ENCODE measurements at regions not wholly inside any gene's neighbourhood (a gene's known extent, or its start where the extent isn't known, plus 50 kb on each side); places are given as distances from the start of the nearest gene placed in this dataset.

DNA sequence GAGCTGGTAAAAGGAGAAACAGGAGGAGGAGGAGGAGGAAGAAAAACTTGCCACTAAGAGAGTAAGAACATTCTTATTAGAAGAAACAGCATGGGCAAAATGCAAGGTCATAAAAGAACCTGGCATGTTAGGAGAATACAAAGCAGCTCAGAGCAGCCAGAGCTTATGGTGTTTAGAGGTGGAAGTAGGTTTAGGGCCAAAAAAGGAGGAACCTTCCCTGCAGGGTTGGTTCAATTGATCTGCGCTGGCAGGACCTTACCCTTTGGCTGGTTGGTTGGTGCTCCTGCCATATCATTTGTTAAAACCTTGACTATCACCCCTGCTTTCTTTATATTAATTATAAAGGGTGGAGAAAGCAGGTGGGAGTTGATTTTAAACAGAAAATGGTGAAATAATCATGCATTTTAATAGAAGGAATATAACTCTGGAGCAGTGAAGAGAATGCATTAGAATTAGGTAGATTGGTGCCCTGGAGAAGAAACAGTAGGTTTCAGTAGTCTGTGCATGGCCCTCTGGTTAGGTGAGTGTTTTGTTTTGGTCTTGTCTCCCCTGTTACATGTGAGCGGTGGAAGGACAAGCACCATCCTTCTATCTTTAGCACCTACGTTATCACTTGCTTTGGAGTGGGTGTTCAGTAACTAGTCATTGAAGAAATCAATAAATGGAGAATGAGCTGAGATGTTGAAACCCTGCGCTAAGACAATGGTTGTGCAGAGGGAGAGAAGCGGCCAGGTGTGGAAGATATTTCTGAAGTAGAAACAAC is 110.4 kb upstream of the NGF start:
- no peak overlapping the region for H3K4me3 ChIP-seq (ENCODE audit: low read depth in 1 of 3, low read length in 3 of 3)
- no peaks in the 10 kb centered on the region for H3K4me1 ChIP-seq (ENCODE audit: control insufficient read depth in 4 of 4, insufficient read depth in 4 of 4, low read length in 3 of 4)
- no peak overlapping the region for H3K9ac ChIP-seq (ENCODE audit: low read depth in 1 of 2, low read length in 2 of 2)
- 61% methylated on average over 5 of the region's 5 CpGs for WGBS
- no peaks in the 10 kb centered on the region for H3K36me3 ChIP-seq (ENCODE audit: control insufficient read depth in 4 of 4, insufficient read depth in 3 of 4, low read depth in 1 of 4, low read length in 3 of 4)
- peak in 1 of 2 donors; percentile 6 for TF ChIP-seq HNF4A (conservative IDR thresholded peaks at IDR 0.05)
- no peak for TF ChIP-seq JUND (IDR thresholded peaks at IDR 0.05)
- no peak for DNase-seq (ENCODE audit: low spot score)
- no peaks in the 10 kb centered on the region for H3K27me3 ChIP-seq (ENCODE audit: control insufficient read depth in 4 of 4, insufficient read depth in 4 of 4, low read length in 3 of 4)
- H3K27ac ChIP-seq (ENCODE audit: low read depth in 1 of 2, low read length in 2 of 2) = no peak overlapping the region
- peaks cover 0 to 4% (median 0%) of the 10 kb centered on the region in 4 donors for H3K9me3 ChIP-seq (ENCODE audit: control insufficient read depth in 4 of 4, low read length in 3 of 4)

DNA sequence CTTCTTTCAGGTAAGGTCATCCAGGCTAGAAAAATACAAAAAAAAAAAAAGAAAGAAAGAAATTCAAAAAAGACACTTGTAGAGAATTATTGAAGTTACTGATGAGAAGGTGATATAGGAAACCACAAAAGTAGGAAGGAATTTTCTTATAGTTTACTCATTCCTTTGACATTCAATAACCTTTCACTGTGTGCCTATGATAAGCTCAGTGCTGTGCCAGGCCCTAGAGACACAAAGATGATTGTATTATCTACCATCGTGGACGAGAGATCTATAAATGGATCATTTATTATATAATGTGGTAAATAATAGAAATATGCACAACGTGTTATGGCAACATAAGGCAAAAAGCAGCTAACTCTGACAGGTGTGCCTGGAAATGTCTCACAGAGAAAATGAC is 109.6 kb upstream of the NGF start:
- Histone ChIP-seq H3K27ac (ENCODE audit: low read depth in 1 of 2, low read length in 2 of 2) (no peak overlapping the region), H3K36me3 (ENCODE audit: control insufficient read depth in 4 of 4, insufficient read depth in 3 of 4, low read depth in 1 of 4, low read length in 3 of 4) (no peaks in the 10 kb centered on the region), H3K4me1 (ENCODE audit: control insufficient read depth in 4 of 4, insufficient read depth in 4 of 4, low read length in 3 of 4) (no peaks in the 10 kb centered on the region), H3K4me3 (ENCODE audit: low read depth in 1 of 3, low read length in 3 of 3) (no peak overlapping the region), H3K27me3 (ENCODE audit: control insufficient read depth in 4 of 4, insufficient read depth in 4 of 4, low read length in 3 of 4) (no peaks in the 10 kb centered on the region), H3K9me3 (ENCODE audit: control insufficient read depth in 4 of 4, low read length in 3 of 4) (peaks cover 0 to 4% (median 0%) of the 10 kb centered on the region in 4 donors), H3K9ac (ENCODE audit: low read depth in 1 of 2, low read length in 2 of 2) (no peak overlapping the region)
- 44% methylated on average over 3 of the region's 3 CpGs for WGBS
- no peak for TF ChIP-seq FOXA1 (IDR thresholded peaks at IDR 0.05)
- TF ChIP-seq, protein P1, sequence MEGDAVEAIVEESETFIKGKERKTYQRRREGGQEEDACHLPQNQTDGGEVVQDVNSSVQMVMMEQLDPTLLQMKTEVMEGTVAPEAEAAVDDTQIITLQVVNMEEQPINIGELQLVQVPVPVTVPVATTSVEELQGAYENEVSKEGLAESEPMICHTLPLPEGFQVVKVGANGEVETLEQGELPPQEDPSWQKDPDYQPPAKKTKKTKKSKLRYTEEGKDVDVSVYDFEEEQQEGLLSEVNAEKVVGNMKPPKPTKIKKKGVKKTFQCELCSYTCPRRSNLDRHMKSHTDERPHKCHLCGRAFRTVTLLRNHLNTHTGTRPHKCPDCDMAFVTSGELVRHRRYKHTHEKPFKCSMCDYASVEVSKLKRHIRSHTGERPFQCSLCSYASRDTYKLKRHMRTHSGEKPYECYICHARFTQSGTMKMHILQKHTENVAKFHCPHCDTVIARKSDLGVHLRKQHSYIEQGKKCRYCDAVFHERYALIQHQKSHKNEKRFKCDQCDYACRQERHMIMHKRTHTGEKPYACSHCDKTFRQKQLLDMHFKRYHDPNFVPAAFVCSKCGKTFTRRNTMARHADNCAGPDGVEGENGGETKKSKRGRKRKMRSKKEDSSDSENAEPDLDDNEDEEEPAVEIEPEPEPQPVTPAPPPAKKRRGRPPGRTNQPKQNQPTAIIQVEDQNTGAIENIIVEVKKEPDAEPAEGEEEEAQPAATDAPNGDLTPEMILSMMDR (IDR thresholded peaks at IDR 0.05; ENCODE audit: low read depth, low read length, missing input control) = no peak
- TF ChIP-seq TAF1 (conservative IDR thresholded peaks at IDR 0.05) = no peak
- no peak for TF ChIP-seq EGR1 (IDR thresholded peaks at IDR 0.05; ENCODE audit: low read depth in 2 of 2)
- no peak for TF ChIP-seq SP1 (IDR thresholded peaks at IDR 0.05)
- no peak for TF ChIP-seq JUND (IDR thresholded peaks at IDR 0.05)
- TF ChIP-seq RXRA (IDR thresholded peaks at IDR 0.05) = no peak
- TF ChIP-seq, protein P2, sequence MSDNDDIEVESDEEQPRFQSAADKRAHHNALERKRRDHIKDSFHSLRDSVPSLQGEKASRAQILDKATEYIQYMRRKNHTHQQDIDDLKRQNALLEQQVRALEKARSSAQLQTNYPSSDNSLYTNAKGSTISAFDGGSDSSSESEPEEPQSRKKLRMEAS (IDR thresholded peaks at IDR 0.05) = no peak
- TF ChIP-seq, protein P3, sequence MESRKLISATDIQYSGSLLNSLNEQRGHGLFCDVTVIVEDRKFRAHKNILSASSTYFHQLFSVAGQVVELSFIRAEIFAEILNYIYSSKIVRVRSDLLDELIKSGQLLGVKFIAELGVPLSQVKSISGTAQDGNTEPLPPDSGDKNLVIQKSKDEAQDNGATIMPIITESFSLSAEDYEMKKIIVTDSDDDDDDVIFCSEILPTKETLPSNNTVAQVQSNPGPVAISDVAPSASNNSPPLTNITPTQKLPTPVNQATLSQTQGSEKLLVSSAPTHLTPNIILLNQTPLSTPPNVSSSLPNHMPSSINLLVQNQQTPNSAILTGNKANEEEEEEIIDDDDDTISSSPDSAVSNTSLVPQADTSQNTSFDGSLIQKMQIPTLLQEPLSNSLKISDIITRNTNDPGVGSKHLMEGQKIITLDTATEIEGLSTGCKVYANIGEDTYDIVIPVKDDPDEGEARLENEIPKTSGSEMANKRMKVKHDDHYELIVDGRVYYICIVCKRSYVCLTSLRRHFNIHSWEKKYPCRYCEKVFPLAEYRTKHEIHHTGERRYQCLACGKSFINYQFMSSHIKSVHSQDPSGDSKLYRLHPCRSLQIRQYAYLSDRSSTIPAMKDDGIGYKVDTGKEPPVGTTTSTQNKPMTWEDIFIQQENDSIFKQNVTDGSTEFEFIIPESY (IDR thresholded peaks at IDR 0.05) = no peak
- TF ChIP-seq, protein P4, sequence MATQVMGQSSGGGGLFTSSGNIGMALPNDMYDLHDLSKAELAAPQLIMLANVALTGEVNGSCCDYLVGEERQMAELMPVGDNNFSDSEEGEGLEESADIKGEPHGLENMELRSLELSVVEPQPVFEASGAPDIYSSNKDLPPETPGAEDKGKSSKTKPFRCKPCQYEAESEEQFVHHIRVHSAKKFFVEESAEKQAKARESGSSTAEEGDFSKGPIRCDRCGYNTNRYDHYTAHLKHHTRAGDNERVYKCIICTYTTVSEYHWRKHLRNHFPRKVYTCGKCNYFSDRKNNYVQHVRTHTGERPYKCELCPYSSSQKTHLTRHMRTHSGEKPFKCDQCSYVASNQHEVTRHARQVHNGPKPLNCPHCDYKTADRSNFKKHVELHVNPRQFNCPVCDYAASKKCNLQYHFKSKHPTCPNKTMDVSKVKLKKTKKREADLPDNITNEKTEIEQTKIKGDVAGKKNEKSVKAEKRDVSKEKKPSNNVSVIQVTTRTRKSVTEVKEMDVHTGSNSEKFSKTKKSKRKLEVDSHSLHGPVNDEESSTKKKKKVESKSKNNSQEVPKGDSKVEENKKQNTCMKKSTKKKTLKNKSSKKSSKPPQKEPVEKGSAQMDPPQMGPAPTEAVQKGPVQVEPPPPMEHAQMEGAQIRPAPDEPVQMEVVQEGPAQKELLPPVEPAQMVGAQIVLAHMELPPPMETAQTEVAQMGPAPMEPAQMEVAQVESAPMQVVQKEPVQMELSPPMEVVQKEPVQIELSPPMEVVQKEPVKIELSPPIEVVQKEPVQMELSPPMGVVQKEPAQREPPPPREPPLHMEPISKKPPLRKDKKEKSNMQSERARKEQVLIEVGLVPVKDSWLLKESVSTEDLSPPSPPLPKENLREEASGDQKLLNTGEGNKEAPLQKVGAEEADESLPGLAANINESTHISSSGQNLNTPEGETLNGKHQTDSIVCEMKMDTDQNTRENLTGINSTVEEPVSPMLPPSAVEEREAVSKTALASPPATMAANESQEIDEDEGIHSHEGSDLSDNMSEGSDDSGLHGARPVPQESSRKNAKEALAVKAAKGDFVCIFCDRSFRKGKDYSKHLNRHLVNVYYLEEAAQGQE (IDR thresholded peaks at IDR 0.05) = no peak
- TF ChIP-seq HNF4A (conservative IDR thresholded peaks at IDR 0.05) = no peak
- no peak for TF ChIP-seq HNF4G (IDR thresholded peaks at IDR 0.05)
- no peak for TF ChIP-seq GABPA (IDR thresholded peaks at IDR 0.05 in 1 of 2, conservative IDR thresholded peaks at IDR 0.05 in 1 of 2)
- no peak for DNase-seq (ENCODE audit: low spot score)

All from liver (tissue), 8 donors.